ENCODE measurements at regions not wholly inside any gene's neighbourhood (a gene's known extent, or its start where the extent isn't known, plus 50 kb on each side); places are given as distances from the start of the nearest gene placed in this dataset.

DNA sequence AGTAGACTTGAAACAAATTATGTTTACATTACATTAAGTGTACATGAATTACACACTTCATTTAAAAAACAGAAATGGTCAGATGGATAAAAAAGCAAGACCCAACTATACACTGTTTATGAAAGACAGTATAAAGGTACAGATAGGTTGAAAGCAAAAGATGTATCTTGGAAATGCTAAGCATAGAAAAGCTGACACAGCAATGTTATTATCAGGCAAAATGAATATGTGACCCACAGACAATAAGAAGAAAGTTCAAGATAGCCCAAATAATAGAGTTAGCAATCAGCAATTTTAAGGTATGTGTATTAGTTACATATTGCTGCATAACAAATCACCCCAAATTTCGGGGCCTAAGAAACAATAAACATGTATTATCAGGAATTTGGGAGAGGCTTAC lies 153.5 kb downstream of the DHRS2 start:
- Histone ChIP-seq H3K4me3 (no peak overlapping the region), H3K27me3 (ENCODE audit: control insufficient read depth in 3 of 3, insufficient read depth in 3 of 3, low read length in 2 of 3) (no peaks in the 10 kb centered on the region), H3K27ac (ENCODE audit: low read depth in 1 of 2, low read length in 1 of 2) (no peak overlapping the region), H3K36me3 (ENCODE audit: control insufficient read depth in 4 of 4, insufficient read depth in 4 of 4, low read length in 4 of 4) (no peaks in the 10 kb centered on the region), H3K9ac (ENCODE audit: insufficient read depth in 1 of 2, low read length in 2 of 2) (no peak overlapping the region), H3K4me1 (ENCODE audit: control insufficient read depth in 5 of 5, insufficient read depth in 5 of 5, low read length in 5 of 5) (no peaks in the 10 kb centered on the region), H3K9me3 (ENCODE audit: control insufficient read depth in 4 of 4, insufficient read depth in 3 of 4, low read length in 3 of 4) (peaks cover 0 to 3% (median 0%) of the 10 kb centered on the region in 4 donors)
- no peak for DNase-seq
- ATAC-seq (ENCODE audit: insufficient read depth, low FRiP score): no peak
- TF ChIP-seq, protein P1, sequence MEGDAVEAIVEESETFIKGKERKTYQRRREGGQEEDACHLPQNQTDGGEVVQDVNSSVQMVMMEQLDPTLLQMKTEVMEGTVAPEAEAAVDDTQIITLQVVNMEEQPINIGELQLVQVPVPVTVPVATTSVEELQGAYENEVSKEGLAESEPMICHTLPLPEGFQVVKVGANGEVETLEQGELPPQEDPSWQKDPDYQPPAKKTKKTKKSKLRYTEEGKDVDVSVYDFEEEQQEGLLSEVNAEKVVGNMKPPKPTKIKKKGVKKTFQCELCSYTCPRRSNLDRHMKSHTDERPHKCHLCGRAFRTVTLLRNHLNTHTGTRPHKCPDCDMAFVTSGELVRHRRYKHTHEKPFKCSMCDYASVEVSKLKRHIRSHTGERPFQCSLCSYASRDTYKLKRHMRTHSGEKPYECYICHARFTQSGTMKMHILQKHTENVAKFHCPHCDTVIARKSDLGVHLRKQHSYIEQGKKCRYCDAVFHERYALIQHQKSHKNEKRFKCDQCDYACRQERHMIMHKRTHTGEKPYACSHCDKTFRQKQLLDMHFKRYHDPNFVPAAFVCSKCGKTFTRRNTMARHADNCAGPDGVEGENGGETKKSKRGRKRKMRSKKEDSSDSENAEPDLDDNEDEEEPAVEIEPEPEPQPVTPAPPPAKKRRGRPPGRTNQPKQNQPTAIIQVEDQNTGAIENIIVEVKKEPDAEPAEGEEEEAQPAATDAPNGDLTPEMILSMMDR (IDR thresholded peaks at IDR 0.05; ENCODE audit: control extremely low read depth, extremely low read depth): no peak
- WGBS, 2 donors: 53 to 79% methylated on average over 1 of the region's 1 CpG

DNA sequence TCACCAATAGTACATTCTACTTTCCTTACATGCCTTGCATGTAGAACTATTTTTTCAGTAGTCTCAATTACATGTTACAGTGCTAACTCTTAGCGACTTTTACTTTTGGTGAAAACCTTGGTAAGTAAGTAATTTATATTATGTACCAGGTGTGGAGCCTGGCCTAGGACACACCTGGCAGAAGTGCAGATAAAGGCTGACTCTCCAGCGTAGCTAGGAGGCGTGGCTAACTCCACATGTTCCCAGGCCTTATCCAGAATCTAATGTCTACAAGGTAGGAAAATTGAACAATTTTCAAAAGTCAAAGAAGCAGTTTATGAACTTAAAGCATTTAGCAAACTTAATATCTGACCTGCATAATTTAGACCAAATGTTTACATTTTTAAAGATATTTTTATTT lies 157.4 kb downstream of the DHRS2 start:
- DNase-seq: no peak

DNA sequence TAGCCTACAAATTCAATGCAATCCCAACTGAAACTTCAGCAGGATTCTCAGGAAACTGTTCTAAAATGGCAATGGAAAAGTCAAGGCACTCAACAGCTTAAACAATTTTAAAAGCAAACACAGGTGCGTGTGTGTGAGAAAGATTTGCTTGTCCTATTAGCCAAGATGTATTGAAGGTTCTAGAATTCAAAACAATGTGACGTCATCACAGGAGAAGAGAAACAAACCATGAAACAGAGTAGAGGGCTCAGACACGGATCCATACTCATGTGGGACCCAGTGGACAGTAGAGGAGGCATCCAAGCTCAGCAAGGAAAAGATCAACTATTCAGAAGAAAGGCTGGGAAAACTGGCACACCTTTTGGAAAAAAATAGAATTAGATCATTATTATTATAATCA lies 152.8 kb upstream of the DHRS4 start:
- WGBS, 2 donors: 61 to 81% methylated on average over 3 of the region's 3 CpGs
- no peak for ATAC-seq (ENCODE audit: insufficient read depth, low FRiP score)

More for the DNA sequence above, 157.4 kb downstream of the DHRS2 start:
- H3K4me1 ChIP-seq (ENCODE audit: control insufficient read depth in 5 of 5, insufficient read depth in 5 of 5, low read length in 5 of 5): no peaks in the 10 kb centered on the region
- H3K36me3 ChIP-seq (ENCODE audit: control insufficient read depth in 4 of 4, insufficient read depth in 4 of 4, low read length in 4 of 4): no peaks in the 10 kb centered on the region
- no peak overlapping the region for H3K9ac ChIP-seq (ENCODE audit: insufficient read depth in 1 of 2, low read length in 2 of 2)
- no peak overlapping the region for H3K27ac ChIP-seq (ENCODE audit: low read depth in 1 of 2, low read length in 1 of 2)
- TF ChIP-seq, protein P1 (IDR thresholded peaks at IDR 0.05; ENCODE audit: control extremely low read depth, extremely low read depth): no peak
- H3K9me3 ChIP-seq (ENCODE audit: control insufficient read depth in 4 of 4, insufficient read depth in 3 of 4, low read length in 3 of 4): peaks cover 0 to 7% (median 1%) of the 10 kb centered on the region in 4 donors
- no peak overlapping the region for H3K4me3 ChIP-seq
- ATAC-seq (ENCODE audit: insufficient read depth, low FRiP score): no peak
- 87 to 93% methylated on average over 3 of the region's 3 CpGs for WGBS, 2 donors
- H3K27me3 ChIP-seq (ENCODE audit: control insufficient read depth in 3 of 3, insufficient read depth in 3 of 3, low read length in 2 of 3): no peaks in the 10 kb centered on the region

More for the DNA sequence above, 152.8 kb upstream of the DHRS4 start:
- H3K27me3 ChIP-seq (ENCODE audit: control insufficient read depth in 3 of 3, insufficient read depth in 3 of 3, low read length in 2 of 3): no peaks in the 10 kb centered on the region
- TF ChIP-seq, protein P1 (IDR thresholded peaks at IDR 0.05; ENCODE audit: control extremely low read depth, extremely low read depth): no peak
- H3K9ac ChIP-seq (ENCODE audit: insufficient read depth in 1 of 2, low read length in 2 of 2): no peak overlapping the region
- H3K4me1 ChIP-seq (ENCODE audit: control insufficient read depth in 5 of 5, insufficient read depth in 5 of 5, low read length in 5 of 5): no peaks in the 10 kb centered on the region
- no peaks in the 10 kb centered on the region for H3K36me3 ChIP-seq (ENCODE audit: control insufficient read depth in 4 of 4, insufficient read depth in 4 of 4, low read length in 4 of 4)
- no peak overlapping the region for H3K27ac ChIP-seq (ENCODE audit: low read depth in 1 of 2, low read length in 1 of 2)
- H3K9me3 ChIP-seq (ENCODE audit: control insufficient read depth in 4 of 4, insufficient read depth in 3 of 4, low read length in 3 of 4): peaks cover 0 to 7% (median under 1%) of the 10 kb centered on the region in 4 donors
- DNase-seq: no peak
- no peak overlapping the region for H3K4me3 ChIP-seq
